NCI-H1092 (cell line): ENCODE measurements at regions not wholly inside any gene's neighbourhood (a gene's known extent, or its start where the extent isn't known, plus 50 kb on each side); places are given as distances from the start of the nearest gene placed in this dataset.
"Not testable (repeated sequence)": the region's sequence is repeated elsewhere in the genome, so short reads cannot be mapped to it uniquely, and the experiment has no call there.

ENCODE experiments used
- DNase-seq: peaks from one replicate; lab custom pipeline; 2025; lab: John Stamatoyannopoulos, UW

DNA sequence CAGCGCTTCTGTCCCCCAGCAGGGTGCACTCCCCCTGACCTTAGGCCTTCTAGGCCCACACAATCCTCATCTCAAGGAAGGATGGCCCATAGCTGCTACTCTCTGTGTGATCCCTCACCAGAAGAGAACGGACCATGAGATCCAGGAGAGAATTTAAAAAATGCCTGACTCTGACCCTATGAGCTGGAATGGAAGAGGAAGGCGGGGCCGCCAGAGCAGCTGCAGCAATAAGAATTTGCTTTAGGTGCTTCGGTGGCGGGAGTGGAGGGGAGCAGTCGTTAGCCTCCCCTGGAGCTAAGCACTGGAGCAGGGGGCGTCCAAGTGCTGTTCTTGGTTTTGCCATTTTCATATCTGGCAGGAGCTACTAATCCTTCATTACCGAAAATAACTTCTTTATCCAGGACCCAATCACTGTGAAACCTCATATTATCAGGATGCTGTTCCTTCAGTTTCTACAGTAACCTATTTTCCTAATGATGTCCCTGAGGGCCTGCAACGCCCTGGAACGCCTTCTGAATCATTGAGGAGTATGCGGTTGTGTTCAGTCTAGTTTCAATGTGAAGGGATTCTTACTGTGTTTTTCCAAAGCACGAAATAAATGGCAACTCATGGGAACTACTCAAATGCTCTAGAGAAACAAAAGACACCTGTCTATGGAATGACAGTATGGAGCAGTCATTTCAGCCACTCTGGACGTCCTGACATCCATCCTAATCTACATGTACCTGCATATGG is 105.1 kb upstream of the SIX2 start:
- no peak for DNase-seq

DNA sequence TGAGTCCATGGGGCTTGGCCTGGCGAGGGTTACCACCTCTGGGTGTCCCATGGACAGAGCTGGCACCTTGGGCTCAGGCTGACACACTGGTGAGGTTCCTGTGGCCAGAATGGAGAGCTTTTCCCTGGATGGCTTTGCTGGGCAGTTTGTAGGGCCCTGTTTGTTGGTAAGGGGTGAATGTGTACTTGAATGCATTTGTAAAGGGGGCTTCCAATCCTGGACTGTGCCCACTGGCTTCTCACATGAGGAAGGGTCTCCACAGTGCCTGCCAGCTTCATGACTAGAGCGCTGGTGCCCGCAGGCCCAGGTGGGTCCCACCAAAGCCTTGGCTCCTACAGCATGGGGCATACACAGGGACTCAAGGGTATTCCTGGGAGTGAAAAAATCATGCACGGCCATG is 103.5 kb upstream of the SIX2 start:
- no peak for DNase-seq

DNA sequence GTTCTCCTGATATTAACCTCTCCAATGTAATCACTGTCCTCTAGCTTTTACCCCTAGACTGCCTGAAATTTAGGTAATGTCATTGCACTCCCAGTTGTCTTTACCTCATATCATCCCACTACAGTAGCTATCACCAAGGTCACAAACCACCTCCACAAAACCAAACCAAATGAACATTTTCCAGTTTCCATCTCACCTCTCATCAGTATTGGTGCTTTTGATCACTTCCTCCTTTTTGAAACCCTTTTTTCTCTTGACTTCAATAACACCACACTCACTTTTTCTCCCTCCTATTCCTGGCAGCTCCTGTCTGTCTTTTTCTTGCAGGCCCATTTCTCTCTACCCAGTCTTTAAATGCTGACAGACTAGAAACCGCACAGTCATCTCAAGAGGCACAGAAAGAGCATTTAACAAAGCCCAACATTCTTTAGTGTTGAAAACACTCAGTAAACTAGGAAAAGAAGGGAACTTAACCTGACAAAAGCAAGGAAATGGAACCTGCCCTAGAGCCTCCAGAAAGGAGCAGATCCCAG is 95.9 kb upstream of the SIX2 start:
- no peak for DNase-seq

DNA sequence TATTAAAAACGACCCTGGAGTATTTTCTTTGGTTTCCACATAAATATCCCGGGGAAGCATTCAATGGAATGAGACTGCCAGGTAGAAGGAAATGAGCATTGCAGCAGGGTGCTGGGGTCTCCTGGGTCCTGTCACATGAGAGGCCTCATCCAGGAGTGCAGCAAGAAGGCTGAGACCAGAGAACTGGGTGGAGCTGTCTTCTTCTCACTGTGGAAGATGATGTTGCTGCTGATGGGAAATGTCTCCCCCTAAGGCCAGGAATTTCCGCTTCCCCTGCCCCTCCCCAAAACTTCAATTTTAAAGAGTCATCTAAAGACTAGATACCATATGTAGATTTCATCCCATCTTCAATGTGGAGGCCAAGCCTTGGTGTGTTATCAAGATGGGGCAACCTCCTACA is 95.2 kb upstream of the SIX2 start:
- DNase-seq = no peak

DNA sequence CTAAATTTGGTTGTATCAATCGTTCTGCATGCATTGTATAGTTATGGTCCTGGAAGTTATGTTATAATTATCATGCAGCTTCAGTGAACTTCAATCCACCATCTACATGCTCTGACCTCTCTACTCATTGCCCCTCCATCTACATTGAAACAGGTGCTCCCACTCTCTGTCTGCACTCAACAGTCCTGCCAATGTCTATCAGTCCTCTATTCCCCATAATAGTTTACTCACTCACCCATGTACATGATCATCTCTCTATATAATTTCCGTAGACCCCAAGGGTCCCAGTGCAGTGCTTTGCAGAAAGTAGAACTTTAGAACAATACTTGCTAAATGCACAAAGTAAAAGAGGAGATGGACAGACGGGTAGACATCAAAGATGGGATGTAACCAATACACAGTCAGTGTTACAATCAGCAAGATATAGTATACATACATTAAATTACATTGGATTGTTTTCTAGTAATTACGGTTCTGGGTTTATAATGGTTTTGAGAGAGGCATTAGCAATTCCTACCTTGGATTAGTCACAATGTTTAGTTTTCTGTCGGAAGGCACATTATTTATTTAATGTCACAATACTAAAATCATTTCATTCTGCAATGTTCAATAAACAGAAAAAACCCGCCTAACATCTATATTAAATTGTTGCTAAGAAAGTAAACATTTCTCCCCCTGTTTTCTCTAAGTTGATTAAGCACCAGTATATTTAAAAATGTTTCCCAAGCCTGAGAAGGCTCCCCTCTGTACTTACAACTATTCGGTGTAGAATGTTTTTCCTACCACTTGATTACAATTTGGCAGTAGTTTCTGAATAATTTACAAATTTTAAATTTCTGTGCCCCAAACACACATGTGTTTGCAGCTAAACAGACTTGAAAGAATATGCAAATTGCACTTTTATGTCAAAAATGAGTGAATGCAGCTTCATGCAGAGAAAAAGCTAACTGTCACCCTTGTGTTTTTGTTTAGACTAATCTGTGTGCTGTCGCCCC is 94.4 kb upstream of the SIX2 start:
- no peak for DNase-seq

- DNase-seq = no peak
Observed at GRCh38 chr2:45102579-45103117, 93.4 kb upstream of the SIX2 start.

DNA sequence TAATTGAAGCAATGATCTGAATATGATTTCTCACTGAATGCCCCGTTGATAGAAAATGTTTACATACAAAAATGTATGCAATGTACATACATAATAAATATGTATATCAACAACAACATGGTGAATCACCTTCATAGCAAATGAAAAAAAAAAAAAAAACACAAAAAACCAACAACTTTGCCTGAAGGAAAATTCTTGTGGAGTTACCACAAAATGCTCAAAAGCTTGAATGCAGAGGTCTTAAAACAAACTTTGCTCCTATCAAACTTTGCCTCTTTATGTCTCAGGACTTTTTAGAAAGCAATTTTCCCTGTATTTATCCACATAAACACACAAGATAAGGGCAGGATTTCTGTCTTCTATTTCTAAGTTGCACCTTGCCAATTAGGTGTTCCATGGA is 92.9 kb upstream of the SIX2 start:
- no peak for DNase-seq

DNA sequence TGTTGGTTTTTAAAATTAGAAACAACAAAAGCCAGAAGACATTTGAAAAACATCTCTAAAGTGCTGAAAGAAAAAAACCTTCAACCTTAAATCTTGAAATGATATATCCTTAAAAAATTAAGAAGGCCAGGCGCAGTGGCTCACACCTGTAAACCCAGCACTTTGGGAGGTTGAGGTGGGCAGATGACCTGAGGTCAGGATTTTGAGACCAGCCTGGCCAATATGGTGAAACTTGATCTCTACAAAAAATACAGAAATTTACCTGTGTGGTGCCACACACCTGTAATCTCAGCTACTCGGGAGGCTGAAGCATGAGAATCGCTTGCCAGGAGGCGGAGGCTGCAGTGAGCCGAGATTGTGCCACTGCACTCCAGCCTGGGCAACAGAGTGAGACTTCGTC is 87.7 kb upstream of the SIX2 start:
- no peak for DNase-seq

GRCh38 chr2:45096038-45096437 is 86.8 kb upstream of the SIX2 start:
- not testable (repeated sequence) for DNase-seq

DNA sequence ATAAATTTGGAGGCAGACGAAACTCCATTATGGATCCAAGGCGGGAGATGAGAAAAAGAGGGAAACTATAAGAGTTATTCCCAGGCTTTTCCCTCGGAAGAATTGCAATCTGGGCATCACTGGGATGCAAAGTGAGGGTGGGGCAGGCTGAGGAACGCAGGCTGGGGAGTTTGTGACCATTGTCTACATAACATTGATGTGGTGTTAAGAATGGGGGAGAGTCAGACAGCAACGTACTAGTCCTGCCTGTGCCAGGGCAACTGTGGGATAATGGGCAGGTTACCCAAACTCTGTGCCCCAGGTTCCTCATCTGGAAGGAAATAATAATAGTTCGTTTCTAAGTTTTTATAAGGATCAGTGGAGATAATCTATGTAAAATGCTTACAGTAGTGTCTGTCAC is 84.4 kb upstream of the SIX2 start:
- no peak for DNase-seq

DNA sequence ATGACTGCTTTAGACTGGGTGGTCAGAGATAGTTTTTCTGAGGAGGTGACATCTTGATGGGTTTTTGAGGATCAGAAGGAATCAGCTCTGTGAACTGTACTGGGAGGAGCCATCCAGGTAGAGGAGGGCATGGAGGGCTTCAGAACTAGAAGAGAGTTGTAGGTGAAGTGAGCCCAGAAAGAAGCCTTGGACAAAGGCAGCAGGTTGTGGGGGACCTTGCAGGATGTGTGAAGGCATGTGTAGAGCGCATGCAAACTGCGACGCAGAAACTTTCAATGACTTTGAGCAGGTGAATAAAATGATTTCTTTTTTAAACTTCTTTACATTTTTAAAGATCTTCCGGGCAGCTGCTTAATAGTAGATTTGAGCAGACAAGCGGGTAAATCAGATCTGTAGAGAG is 83.9 kb upstream of the SIX2 start:
- DNase-seq = no peak

GRCh38 chr2:45089554-45090261 is 80.5 kb upstream of the SIX2 start:
- no peak for DNase-seq

DNA sequence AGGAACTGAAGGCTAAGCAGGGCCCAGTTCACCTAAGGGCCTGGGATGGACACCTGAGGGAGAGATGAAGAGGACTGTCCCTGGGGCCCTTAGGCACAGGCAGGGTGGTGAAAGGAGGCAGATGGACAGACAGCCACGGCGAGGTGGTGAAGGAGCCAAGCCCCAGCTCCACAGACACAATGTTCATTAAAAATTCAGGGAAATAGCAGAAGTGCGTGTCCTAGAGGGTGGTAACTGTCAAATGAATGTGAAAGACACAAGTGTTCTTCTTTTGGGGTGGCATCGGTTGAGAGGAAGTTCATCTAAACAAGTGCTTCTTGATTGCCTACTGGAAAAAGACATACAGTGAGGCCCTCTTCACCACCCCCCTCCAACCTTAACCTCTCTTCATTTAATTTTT is 76.2 kb upstream of the SIX2 start:
- DNase-seq = no peak

GRCh38 chr2:45084361-45085020 is 75.2 kb upstream of the SIX2 start:
- DNase-seq = no peak

- DNase-seq = no peak
Observed at GRCh38 chr2:45083175-45083574, 73.9 kb upstream of the SIX2 start.

DNA sequence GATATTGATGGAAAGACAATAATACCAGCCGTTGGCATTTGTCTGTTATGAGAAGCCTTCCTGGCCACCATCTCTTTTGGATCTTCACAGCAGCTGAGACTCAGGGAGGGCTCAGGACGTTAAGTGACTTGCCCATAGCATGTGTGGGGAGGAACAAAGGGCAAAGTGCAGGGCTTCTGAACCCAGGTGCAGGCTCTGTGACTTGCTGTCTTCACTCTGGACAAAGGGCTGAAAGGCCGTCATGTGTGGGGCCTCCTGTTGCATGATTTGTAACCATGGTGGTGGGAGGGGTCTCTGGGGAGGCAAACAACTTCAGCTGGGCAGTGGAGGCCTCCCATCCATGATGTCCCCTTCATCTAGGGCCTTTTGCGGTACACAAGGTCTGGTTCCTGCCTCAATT is 65.5 kb upstream of the SIX2 start:
- no peak for DNase-seq

GRCh38 chr2:45072862-45073237 is 63.6 kb upstream of the SIX2 start:
- DNase-seq = no peak

GRCh38 chr2:45072064-45072861 is 63.0 kb upstream of the SIX2 start:
- no peak for DNase-seq

GRCh38 chr2:45070113-45070652 is 60.9 kb upstream of the SIX2 start:
- DNase-seq = no peak

- DNase-seq = no peak
Observed at GRCh38 chr2:45069684-45070083, 60.4 kb upstream of the SIX2 start.
